HG03432 (cell line): ENCODE measurements at regions not wholly inside any gene's neighbourhood (a gene's known extent, or its start where the extent isn't known, plus 50 kb on each side); places are given as distances from the start of the nearest gene placed in this dataset.

ENCODE experiments used
- ATAC-seq: cut with Tn5 transposase; IDR thresholded peaks from one replicate; pipeline ENCODE4 v1.9.1; 2021; ENCODE audit warnings: mild to moderate bottlenecking, moderate library complexity; ENCODE audit not compliant: unreplicated experiment

- no peak for ATAC-seq
Observed at GRCh38 chr16:80309178-80309577, 231.6 kb upstream of the DYNLRB2 start.

DNA sequence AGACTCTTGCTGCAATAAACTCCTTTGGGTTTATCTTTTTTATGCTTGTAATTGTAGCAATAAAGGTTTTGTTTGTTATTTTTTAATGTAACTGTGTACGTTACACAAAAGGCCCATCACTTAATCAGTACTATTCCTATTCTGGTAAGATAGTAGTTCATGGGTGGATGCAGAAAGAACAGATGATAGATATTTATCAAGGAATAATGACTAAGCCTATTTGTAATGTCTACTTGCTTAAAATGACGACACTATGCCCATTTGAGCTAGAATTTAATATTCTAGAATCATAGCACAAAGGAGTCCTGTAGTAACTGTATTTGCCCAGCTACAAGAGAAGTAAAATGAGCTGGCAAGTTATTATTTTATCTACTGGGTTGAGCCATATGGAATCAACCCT, 235.4 kb upstream of the DYNLRB2 start:
- no peak for ATAC-seq

DNA sequence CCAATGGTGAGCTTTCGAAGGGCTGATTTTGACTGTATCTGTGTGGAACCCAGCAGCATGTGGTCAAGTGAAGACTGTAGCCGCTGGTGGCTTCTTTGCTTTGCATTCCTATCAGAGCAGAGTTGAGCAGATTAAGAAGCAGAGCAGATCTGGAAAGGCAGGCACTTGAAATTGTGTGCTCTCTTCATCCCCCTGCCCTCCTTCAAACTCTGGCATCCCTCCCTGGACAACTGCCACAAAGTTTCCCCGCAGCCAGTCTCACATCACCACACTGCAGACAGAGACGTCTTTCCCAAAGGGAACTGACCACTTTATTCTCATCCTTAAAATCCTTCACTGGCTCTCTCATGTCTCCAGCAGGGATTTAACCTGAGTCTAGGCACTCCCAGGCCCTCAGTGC, 237.1 kb upstream of the DYNLRB2 start:
- no peak for ATAC-seq

- ATAC-seq: no peak
Observed at GRCh38 chr16:80300876-80301275, 239.9 kb upstream of the DYNLRB2 start.

- no peak for ATAC-seq
Observed at GRCh38 chr16:80300456-80300855, 240.3 kb upstream of the DYNLRB2 start.

- no peak for ATAC-seq
Observed at GRCh38 chr16:80299416-80299815, 241.4 kb upstream of the DYNLRB2 start.

GRCh38 chr16:80298676-80299075, 242.1 kb upstream of the DYNLRB2 start:
- no peak for ATAC-seq

- no peak for ATAC-seq
Observed at GRCh38 chr16:80296034-80296433, 244.8 kb upstream of the DYNLRB2 start.

DNA sequence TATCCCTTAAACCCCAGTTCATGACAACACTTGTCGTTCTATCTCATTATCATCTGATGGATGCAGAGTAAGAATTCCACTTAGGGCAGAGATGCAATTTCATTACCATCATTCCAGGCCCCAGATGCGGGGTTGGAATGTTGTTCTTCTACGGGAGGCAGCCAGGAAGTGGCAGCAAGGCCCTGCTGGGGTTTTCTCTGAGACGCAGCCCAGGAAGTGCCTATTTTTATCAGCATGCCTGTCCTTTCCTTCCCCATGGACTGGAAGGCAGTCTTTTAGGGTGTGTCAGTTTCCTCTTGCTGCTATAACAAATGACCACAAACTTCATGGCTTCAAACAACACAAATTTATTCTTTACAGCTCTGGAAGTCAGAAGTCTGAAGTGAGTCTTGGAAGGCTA, 246.6 kb upstream of the DYNLRB2 start:
- no peak for ATAC-seq

DNA sequence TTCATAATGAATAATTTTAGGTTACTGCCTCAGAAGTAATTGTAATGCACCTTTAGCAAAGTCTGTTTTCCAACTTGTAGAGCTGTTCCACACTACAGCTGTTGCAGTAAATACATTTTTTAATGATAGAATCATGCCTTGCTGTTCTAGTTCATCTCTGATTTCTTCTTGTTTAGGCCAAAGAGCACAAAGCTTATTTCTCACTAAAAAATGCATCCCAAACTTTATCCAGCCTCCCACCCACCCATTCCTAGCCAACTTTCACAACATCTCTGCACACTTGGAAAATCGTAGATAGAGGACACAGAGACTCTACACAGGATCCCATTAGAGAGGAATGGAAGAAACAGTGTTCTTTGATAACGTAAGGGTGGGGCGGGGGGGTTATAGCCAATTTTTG, 252.2 kb upstream of the DYNLRB2 start:
- ATAC-seq: no peak

DNA sequence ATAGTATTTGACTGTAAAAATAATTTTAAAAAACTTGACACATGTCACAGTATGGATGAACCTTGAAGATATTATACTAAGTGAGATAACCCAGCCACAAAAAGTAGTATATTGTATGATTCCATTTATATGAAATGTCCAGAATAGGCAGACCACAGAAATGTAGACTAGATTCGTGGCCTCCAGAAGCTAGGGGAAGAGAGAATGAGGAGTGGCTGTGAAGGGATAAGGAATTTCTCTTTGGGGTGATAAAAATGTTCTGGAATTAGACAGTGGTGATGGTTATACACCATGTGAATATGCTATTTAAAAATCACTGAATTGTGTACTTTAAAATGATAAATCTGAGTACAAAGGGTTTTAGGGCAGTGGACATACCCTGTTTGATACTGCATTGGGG, 253.1 kb upstream of the DYNLRB2 start:
- no peak for ATAC-seq

GRCh38 chr16:80285104-80285503, 255.7 kb upstream of the DYNLRB2 start:
- ATAC-seq: no peak

- no peak for ATAC-seq
Observed at GRCh38 chr16:80283466-80284392, 257.1 kb upstream of the DYNLRB2 start.

DNA sequence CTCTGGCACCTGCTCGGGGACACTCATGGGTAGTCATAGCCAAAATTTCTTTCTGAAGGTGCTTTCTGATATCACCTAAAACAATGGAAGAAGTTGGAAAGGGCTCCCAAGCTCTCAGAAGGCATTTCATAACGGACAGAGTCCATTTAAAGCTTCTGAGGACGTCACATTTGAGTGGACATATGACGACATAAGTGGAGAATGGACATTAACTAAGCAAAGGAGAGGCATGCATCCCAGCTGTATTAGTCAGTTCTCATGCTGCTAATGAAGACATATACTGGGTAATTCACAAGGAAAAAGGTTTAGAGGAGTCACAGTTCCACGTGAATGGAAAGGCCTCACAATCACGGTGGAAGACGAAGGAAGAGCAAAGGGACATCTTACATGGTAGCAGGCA, 260.2 kb upstream of the DYNLRB2 start:
- no peak for ATAC-seq

DNA sequence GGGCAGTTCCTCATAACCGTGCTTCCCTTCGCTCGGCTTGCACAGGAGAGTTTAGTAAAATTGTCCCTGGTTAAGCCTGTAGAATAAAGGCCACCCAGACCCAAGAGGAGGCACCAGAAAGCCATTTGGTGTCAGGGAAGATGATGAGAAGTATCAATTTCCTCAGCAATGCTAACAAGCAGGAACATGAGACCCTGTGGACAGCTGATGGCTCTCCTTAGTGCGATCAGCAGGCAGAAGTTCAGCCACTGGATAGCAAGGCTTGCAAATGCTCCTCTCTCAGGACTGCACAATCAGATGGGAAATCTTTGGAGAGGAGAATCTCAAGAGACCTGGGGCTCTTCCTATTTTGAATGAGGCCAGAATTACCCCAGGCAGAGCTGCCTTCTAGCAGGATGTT, 261.1 kb upstream of the DYNLRB2 start:
- no peak for ATAC-seq

DNA sequence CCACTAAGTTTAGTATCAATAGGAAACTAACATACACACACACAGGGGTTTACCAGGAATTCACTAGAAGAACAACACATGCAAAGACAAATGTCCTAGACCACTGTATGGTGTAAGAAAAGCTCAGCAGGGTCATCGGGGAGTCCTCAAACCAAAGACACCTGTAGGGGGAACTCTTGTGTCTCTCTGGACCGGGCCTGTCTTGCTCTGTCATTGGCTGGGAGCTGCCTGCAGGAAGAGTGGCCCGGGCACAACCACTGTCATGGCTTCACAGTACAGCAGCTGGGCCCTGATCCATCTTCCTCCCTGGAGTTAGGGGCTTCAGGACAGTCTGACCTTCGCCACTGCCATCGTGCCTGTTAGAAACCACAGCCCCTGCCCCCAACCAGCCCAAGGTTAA, 263.6 kb upstream of the DYNLRB2 start:
- ATAC-seq: no peak

GRCh38 chr16:80274576-80275191, 266.1 kb upstream of the DYNLRB2 start:
- ATAC-seq: no peak

- no peak for ATAC-seq
Observed at GRCh38 chr16:80273635-80274538, 266.9 kb upstream of the DYNLRB2 start.

GRCh38 chr16:80265624-80266306, 275.0 kb upstream of the DYNLRB2 start:
- ATAC-seq: no peak

- no peak for ATAC-seq
Observed at GRCh38 chr16:80263848-80264694, 276.7 kb upstream of the DYNLRB2 start.
